AG04450 (cell line): ENCODE measurements at regions not wholly inside any gene's neighbourhood (a gene's known extent, or its start where the extent isn't known, plus 50 kb on each side); places are given as distances from the start of the nearest gene placed in this dataset.

Experiments
- CTCF ChIA-PET: fragments of 300-600, 350-600 bp; formaldehyde crosslinking; extraction: SDS; loops from one replicate; lab custom pipeline; 2022; ENCODE audit warnings: antibody characterized with exemption, inconsistent platforms; lab: Charles Lee
- POLR2A ChIA-PET: fragments of 350-600 bp; formaldehyde crosslinking; extraction: SDS; loops from one replicate; lab custom pipeline; 2021; ENCODE audit warnings: antibody characterized with exemption, inconsistent platforms; lab: Yijun Ruan, JAX
- DNase-seq: peaks from one replicate; pipeline ENCODE4 v3.0.0-alpha.2; 2011; ENCODE audit warnings: low read depth, low spot score
- H3K27ac ChIP-seq: one replicate; pipeline ENCODE4 v1.5.1; 2012; ENCODE audit warnings: low read depth, low read length, control low read depth
- H3K27me3 ChIP-seq: one replicate; pipeline ENCODE4 v1.6.0; 2012; ENCODE audit warnings: low read length; ENCODE audit not compliant: control insufficient read depth, insufficient read depth
- H3K4me3 ChIP-seq: 2 replicates; pipeline ENCODE4 v1.5.1; 2011; ENCODE audit warnings: mild to moderate bottlenecking, low read depth, low read length, control low read depth
- H3K9me3 ChIP-seq: 2 replicates; pipeline ENCODE4 v1.5.1; 2012; ENCODE audit warnings: low read length; ENCODE audit not compliant: control insufficient read depth, insufficient read depth
- CTCF ChIP-seq: IDR thresholded peaks from 2 replicates; pipeline ENCODE4 v1.5.1; 2011; ENCODE audit warnings: low read depth, low read length, control low read depth, inconsistent platforms

- no peak for TF ChIP-seq CTCF
- no peak for DNase-seq
- ChIA-PET CTCF (interaction anchor here (0.7 kb wide), 1 partner anchor 44 kb away, joined by 11 read pairs; no protein-coding TSS in a partner anchor), POLR2A (no interaction called here)
- Histone ChIP-seq H3K4me3 (no peak overlapping the region), H3K27ac (no peak overlapping the region), H3K27me3 (no peaks in the 10 kb centered on the region), H3K9me3 (peaks cover 6% of the 10 kb centered on the region; the same call in 1 of the 2 replicates)
Observed at GRCh38 chr10:132485391-132485790, 52.2 kb upstream of the INPP5A start.

- DNase-seq: no peak
- no peaks in the 10 kb centered on the region for H3K27me3 ChIP-seq
- ChIA-PET POLR2A (no interaction called here), CTCF (no interaction called here)
- no peak for TF ChIP-seq CTCF
- H3K9me3 ChIP-seq: peaks cover 6% of the 10 kb centered on the region; the same call in 1 of the 2 replicates
- no peak overlapping the region for H3K27ac ChIP-seq
- no peak overlapping the region for H3K4me3 ChIP-seq
Observed at GRCh38 chr10:132486539-132487121, 51.0 kb upstream of the INPP5A start.

GRCh38 chr10:132487241-132488135, 50.1 kb upstream of the INPP5A start:
- ChIA-PET POLR2A (no interaction called here), CTCF (no interaction called here)
- H3K27me3 ChIP-seq: no peaks in the 10 kb centered on the region
- no peak for DNase-seq
- no peak for TF ChIP-seq CTCF
- no peak overlapping the region for H3K4me3 ChIP-seq
- H3K27ac ChIP-seq: no peak overlapping the region
- H3K9me3 ChIP-seq: peaks cover 6% of the 10 kb centered on the region; the same call in 1 of the 2 replicates
